GM19395 (cell line): ENCODE measurements at regions not wholly inside any gene's neighbourhood (a gene's known extent, or its start where the extent isn't known, plus 50 kb on each side); places are given as distances from the start of the nearest gene placed in this dataset.

ENCODE experiments used
- ATAC-seq: cut with Tn5 transposase; IDR thresholded peaks from one replicate; pipeline ENCODE4 v1.9.1; 2021; ENCODE audit warnings: mild to moderate bottlenecking, moderate library complexity; ENCODE audit not compliant: unreplicated experiment

DNA sequence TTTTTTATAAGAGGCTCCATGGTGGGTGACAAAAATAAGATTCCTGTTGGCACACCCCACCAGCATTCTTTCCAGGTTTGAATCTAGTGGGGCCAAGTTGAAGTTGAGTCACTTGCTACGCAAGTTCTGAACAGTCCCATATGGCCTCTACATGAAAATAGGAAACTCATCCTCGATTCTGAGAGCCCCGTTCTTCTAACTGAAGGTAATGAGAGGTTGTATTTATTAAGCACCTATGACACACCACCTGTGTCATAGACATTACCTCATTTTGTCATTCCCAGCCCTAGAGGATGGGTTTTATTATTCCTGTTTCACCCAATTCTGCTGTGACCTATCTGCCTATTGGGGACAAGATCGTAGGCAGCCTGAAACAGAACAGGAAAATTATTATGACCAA is 131.7 kb downstream of the ACTL7B start:
- no peak for ATAC-seq

DNA sequence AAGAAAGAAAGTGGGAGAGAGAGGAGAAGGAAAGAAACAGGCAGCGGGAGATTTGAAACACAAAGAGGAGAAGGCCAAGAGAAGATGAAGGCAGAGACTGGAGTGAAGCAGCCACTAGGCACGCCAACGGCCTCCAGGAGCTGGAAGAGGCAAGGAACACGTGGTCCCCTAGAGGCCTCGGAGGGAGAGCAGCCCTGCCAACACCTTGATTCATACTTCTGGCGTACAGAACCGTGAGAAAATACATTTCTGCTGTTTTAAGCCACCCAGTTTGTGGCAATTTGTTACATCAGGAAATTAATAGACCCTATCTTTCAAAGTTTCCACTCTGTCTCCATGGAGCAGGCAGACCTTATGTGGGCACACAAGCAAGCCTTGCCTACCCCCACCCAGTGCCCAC is 133.4 kb downstream of the ACTL7B start:
- ATAC-seq, result no peak

DNA sequence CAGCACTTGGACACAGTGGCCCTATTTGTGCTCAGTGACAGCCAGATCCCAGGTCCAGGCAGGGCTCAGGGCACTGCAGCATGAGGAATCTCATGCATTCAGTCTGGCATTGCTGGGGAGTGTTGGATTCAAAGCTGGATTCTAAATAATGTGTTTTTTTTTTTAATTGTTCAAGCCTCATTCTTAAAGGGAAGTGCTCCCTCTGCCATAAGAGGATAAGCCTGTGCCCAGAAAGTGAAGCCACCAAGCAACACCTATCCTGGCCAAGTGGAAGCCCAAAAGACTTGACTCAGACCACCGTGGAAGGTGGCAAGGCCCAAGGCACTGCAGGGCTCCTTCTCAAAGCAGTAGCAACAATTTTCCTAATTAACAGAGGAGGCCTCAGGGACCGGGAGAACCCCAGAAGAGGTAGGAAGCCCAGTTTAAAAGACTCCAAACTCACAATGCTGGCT is 135.6 kb downstream of the ACTL7B start:
- ATAC-seq, result no peak

DNA sequence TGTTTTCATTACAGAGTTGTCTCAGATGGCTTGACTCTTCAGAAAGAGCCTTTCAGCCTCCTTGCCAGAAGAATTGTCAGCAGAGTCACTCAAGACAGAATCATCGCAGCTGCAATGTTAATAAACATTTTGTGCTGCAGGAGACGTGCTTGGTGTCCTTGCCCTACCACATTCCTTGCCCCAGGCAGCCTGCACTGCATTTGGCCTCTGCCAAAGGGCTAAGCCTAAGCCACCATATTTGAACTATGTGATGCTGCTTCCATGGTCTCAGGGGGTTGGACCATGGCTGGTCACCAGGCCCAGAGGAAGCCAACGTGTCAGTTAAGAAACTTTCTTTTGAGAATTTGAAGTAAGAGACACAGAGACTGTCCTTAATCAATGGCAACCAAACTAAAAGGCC is 145.4 kb downstream of the ACTL7B start:
- no peak for ATAC-seq

DNA sequence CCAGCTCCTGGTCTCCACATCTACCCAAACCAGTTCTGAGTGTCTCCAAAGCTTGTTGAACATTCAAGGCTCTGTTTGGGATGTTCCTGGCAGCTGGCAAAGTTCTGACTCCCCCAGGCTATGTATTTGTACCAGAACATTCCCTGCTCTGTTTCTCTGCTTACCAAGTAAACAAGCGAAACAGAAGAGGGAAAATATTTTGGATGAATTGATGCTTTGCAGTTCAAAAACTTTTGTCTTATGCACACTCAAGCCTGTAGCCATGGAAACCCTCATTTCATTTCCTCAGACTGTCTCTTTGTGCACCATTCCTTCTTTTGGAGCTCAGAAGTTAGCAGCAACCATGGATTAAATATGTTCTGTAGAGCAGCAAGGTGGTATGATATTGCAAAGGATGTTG is 145.8 kb downstream of the ACTL7B start:
- ATAC-seq, result no peak

DNA sequence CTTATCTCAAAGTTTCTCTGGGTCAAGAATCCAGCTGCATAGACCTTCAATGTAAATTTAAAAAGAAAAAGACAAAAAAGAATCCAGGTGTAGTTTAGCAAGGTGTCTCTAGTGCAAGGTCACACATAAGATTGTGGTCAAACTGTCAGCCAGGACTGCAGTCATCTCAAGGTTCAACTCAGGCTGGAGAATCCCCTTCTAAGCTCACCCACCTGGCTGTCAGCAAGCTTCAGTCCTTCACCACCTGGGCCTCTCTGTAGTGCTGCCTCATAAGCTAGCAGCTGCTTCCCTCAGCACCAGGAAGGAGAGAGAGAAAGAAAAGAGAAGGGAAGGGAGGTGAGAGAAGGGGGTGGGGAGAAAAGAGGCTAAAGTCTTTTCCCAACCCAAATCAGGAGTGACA is 146.7 kb downstream of the ACTL7B start:
- ATAC-seq, result no peak

DNA sequence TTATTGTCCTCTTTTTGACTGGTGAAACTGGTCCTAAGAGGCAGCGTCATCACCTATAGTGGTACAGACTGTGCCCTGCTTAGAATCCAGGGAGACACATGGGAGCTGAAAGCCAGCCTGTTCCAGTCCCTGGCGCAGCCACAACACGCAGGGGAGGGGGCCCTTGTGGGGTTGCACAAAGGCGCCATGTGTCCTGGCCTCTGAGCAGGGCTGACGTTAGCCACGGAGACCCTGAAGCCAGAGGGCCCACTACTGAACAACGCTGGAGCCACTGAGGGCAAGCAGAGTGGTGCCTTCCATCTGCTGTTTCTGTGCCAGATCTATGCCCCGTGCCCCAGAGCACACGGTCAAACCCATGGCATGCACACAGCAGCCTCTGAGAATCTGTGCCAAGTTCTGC is 147.3 kb downstream of the ACTL7B start:
- ATAC-seq, result no peak

DNA sequence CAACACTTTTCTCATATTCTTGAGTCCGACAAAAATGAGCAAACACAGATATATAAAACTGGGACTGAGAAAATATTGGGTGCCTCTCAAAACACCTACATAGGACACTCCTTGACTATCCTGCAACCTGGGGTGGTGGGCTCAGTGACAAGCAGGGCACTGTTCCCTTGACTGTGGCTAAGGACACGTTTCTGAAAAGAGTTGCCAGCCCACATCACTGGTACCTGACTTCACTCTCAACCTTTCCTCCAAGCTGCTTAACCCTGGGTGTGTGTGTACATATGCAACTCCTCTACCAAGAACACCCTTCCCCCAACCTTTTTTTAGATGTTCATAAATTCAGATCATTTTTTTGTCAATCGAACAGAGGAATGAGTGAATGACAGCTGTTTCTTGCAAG is 148.7 kb downstream of the ACTL7B start:
- ATAC-seq, result no peak

DNA sequence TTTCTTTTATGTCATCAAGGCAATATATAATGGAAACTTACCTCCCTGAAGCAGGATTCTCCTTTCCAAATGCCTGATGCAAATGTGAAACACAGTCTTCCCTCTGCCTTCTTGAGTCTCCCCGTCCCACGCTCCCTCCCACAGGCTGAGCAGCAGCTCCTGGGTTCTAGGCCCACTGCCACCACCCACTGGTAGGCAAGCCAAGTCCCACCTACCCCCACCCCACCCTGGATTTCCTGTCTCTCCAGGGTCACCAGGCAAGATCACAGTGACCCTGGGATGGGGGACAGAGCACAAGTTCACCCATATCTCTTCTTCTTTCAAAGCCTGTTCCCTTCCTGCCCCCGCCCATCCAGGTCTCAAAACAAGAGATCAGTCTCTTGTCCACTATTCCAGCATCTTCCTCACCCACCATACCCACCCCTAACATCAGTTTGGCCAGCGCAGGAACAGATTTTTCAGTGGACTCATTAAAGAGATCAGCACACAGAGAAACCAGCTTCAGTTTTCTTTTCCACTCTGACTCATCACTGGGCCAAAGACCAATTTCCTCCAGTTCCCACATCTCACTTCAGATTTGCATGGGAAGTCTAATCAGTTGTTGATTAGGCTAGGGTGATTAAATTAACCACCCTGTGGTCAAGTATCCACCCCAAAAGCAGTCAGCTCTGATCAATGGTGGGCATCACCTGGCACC is 151.5 kb downstream of the ACTL7B start:
- ATAC-seq, result no peak

DNA sequence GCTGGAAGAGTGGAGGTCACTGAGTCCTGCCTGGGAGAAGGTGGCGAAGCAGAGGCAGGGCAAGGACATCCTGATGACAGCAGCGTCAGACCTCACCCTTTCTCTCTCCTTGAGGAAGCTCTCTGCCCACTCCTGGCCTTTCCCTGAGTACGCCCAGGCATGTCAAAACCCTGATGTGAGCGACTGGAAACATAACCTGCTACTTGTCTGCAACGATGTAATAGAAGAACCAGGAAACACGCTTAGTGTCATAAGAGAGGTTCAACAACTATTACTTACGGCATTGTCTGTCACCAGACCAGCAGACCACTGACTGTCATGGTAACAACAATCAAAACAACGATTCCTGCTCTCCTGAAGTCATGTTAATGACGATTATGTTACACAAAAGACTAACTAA is 152.4 kb downstream of the ACTL7B start:
- no peak for ATAC-seq

DNA sequence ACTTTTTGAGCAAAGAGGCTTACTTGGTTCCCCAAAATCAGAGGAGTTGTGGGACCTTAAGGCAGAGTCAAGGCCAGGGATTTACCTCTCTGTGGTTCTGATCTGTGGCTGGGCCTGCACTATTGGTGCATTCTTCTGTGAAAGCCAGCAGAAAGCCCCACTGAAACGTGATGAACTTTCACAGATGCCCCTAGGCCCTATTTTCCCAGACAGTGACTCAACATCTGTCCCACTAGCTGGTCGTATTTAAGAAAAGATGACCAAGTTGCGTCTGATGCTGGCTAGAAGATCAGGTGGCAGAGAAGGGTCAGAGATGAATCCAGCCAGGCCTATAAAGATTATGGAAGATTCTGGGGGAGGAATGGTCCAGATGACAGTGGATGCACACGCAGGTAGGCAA is 153.1 kb downstream of the ACTL7B start:
- no peak for ATAC-seq

DNA sequence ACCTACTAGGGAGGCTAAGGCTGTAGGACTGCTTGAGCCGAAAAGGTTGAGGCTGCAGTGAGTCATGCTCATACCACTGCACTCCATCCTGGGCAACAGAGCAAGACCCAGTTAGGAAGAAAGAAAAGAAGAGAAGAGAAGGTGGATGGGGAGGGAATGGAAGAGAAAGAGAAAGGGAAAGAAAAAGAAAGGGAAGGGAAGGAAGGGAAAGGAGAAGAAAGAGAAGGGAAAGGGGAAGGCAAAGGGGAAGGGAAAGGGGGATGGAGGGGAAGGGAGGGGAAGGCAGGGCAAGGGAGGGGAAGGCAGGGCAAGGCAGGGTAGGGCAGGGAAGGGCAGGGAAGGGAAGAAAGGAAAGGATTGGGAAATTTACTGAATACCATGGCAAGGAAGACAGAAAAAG is 157.0 kb downstream of the ACTL7B start:
- no peak for ATAC-seq

DNA sequence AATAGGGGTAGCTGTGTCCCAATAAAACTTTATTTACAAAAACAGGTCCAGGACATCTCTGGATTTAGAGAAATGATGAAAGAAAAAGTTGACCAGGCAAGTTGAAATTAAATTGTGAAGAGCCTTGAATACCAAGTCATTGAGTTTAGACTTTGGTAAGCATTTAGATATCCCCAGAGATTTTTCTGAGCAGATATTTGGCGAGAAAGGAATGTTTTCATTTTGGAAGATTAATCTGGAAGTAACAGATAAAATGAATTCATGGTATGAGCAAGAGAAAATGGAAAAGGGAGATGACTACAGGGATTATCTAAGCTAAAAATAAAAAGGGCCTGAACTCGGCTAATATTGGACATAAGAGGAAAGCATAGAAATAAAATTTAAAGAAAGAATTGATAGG is 157.6 kb downstream of the ACTL7B start:
- no peak for ATAC-seq

DNA sequence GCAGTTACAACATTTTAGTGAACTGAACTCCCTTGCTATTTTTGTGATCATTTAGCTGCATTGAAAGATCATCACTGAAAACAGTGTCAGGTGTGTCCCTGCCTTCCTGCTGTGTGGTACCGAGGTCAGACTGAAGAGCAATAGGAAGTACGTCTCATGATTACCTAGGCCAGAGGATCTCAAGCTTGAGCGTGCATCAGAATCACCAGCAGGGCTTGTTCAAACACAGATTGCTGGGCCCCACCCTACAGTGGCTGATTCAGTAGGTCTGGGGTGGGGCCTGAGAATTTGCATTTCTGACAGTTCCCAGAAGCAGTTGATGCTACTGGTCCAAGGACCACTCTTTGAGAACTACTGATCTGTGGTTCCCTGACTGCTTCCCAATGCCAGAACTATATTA is 159.6 kb downstream of the ACTL7B start:
- ATAC-seq, result no peak

DNA sequence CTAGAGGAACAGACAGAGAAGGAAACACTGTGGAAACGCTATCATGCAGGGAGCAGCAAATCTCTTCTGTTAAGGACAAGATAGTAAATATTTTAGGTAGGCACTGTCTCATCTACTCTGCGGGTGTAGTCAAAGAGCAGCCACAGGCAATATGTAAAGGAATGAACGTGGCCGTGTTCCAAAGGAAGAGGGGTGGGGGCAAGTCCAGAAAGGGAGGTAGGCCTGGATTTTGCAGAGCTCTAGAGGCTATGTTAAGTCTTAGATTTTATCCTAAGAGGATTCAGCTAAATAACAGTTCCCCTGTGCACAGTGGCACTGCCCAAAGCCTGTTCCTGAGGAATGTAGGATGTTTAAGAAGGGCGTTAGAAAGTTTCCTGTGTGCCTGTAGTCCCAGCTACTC is 161.6 kb downstream of the ACTL7B start:
- ATAC-seq, result no peak

DNA sequence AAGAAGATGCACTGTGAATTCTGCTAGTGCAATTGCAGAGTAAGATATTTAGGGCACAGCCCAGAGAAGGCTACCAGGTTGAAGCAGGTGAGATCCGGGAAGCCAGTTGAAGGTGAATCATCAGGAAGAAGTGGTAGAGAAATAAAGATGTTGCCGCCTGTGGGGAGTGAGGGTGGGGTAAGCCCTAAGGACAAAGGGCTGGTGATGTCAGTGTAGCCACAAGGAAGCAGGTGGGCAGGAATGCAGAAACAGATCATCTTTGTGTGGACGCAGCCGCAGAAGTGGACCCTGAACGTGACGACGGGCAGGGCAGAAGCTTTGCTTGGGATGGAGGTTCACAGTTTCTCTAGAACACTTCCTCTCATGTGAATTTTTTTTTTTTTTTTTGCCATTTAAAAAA is 164.2 kb downstream of the ACTL7B start:
- ATAC-seq, result no peak

DNA sequence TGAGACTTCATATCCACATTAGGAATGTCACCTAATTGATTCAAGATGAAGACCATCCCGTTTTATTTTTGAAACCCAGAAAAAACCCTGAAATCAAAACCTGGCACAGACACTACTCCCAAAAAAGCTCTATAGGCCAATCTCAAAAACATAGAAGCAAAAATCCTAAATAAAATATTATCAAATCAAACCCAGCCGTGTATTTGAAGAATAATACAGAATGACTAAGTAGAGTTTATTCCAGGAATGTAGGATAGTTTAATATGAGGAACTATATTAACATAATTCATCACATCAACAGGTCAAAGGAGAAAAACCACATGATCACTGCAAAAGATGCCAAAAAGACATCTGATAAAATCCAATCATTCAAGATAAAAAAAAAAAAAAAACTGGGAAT is 167.1 kb downstream of the ACTL7B start:
- no peak for ATAC-seq

DNA sequence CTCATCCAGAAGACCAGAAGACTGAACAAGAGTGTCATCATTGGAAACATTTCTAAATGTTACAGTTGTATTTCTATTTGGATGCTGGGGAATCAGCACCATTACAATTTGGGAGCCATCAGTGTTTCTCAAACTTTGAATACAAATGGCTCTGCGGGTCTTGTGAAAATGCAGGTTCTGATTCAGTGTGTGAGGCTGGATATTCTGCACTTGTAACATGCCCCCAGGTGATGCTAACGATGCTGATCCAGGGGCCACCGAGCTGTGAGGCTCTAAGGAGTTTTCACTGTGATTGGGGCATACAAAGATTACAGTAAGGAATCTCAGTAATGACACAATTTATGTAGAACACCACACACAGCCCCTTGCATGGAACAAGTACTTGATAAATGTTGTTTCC is 167.7 kb downstream of the ACTL7B start:
- ATAC-seq, result no peak

DNA sequence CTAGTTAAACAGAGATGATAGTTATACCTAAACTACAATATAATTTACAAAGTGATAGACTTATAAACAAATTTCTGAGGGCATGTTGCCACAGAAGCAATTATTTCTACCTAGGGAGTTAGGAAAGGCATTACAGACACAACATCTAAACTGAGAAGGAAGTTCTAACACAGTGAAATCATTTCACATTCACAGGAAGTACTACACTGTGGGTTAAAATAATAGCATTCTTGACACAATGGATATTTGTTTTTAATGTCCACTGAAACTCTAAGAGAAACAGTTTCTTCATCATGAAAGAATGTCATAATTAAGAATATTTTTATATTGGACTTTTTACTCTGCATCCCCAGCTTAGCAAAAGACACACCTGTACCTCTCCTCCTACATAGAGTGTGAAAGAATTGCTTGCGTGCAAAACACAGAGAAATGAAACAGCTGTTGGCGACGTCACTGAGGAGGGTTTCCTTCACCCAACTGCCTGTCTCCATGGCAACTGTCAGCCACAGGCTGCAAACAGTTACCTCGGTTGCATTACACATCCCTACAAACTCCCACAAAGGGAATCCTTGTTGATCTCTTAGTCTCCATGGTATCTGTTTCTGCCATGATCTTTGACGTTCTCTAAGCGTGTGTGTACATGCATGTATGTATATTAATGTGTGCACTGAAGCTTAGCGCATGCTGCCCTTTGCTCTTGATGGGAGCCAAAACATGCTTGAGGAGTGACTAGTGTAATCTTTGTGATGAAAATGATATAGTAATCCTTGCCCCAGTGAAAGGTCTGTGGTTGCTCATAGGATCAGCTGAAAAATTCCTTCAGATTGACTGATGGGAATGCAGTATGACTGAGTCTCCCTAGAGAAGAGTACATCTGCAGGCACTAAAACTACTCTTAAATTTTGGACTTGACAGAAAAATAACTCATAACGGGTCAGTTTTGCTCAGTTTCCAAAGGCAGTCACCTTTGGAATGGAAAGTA is 168.5 kb downstream of the ACTL7B start:
- ATAC-seq, result no peak

DNA sequence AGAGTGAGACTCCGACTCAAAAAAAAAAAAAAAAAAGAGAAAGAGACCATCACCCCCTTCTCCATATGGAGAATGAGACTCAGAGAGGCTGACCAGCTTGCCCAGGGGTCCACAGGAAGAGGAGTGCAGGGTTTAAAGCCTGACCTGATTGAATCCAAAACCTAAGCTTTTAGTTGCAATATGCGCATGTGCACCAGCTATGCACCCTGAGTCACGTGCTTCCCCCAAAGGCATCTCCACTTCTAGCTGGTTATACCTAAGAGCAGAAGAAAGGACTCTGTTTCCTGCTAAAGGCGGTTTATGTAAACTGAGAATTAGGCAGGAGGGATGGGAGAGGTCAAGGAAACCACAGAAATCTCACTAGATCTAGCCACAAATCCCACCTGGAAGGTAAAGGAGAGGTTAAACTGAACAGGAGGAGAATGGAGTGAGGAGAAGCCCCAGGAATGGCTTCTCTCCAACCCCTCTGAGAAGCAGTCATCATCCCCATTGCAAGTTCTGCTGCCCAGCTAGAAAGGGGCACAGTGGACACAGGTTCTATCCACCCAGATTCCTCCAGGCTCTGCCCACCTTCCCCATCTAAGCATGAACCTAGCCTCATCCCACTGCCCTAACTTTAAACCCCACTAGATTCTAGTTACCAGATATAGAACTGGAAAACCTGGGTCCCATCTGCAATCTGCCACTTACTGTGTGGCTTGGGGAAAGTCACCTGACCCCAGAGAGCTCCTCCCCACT is 171.3 kb downstream of the ACTL7B start:
- no peak for ATAC-seq

DNA sequence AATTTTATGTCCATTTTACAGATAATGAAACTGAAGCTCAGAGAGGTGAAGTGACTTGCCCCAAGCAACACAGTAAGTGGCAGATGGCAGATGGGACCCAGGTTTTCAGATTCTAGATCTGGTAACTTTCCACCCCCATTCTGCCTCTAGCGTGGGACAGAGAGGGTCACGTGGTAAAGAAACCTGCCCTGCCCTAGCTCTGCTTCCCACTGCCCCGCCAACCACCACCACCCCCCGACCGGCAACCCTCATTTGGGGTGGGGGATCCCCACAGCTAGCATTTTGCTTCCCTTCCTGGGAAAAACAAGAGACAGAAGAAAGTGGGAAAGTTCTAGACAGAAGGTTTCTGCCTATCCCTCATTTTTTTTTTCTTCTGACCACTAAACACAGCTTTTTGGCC is 172.5 kb downstream of the ACTL7B start:
- ATAC-seq, result no peak
